DOHH2 (cell line): ENCODE measurements at regions not wholly inside any gene's neighbourhood (a gene's known extent, or its start where the extent isn't known, plus 50 kb on each side); places are given as distances from the start of the nearest gene placed in this dataset.

ENCODE experiments used
- EZH2phosphoT487 ChIP-seq: fragments of 200-600 bp; sonication (generic); IDR thresholded peaks from 2 replicates; pipeline ENCODE4 v1.6.1; 2017; ENCODE audit warnings: borderline replicate concordance, mild to moderate bottlenecking, antibody characterized with exemption, low read length, moderate library complexity, mixed read lengths
- TF ChIP-seq, protein P1 (sequence below): fragments of 200-600 bp; sonication (generic); IDR thresholded peaks from one replicate; pipeline ENCODE4 v1.5.1; 2014; ENCODE audit warnings: antibody characterized with exemption, mild to moderate bottlenecking, low read depth, low read length; ENCODE audit not compliant: poor library complexity, severe bottlenecking

DNA sequence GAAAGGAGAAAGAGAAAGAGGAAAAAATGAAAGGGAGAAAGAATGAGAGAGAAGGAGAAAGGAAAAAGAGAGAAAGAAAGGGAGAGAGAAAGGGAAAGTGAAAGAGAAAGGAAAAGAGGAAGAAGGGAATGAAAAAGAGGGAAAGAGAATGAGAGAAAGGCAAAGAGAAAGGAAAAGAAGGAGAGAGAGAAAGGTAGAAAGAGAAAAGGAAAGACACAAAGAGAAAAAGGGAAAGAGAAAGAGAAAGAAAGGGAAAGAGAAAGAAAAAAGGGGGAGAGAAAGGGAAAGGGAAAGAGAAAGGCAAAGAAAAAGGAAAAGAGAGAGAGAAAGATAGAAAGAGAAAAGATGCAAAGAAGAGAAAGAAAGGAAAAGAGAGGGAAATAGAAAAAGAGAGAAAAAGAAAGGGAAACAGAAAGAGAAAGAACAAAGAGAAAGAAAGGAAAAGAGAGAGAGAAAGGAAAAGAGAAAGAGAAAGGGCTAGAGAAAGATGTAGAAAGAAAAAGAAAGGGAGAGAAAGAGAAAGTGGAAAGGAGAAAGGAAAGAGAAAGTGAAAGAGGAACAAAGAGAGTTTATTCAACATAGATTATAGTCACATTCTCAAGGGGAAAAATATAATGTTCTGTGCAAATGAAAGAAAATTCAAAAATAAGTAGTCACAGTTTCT lies 165.2 kb downstream of the TMEM38B start:
- TF ChIP-seq, protein P1, sequence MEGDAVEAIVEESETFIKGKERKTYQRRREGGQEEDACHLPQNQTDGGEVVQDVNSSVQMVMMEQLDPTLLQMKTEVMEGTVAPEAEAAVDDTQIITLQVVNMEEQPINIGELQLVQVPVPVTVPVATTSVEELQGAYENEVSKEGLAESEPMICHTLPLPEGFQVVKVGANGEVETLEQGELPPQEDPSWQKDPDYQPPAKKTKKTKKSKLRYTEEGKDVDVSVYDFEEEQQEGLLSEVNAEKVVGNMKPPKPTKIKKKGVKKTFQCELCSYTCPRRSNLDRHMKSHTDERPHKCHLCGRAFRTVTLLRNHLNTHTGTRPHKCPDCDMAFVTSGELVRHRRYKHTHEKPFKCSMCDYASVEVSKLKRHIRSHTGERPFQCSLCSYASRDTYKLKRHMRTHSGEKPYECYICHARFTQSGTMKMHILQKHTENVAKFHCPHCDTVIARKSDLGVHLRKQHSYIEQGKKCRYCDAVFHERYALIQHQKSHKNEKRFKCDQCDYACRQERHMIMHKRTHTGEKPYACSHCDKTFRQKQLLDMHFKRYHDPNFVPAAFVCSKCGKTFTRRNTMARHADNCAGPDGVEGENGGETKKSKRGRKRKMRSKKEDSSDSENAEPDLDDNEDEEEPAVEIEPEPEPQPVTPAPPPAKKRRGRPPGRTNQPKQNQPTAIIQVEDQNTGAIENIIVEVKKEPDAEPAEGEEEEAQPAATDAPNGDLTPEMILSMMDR, result no peak
- TF ChIP-seq EZH2phosphoT487, result no peak
